Type B pancreatic cell (in vitro differentiated cells): ENCODE measurements at regions not wholly inside any gene's neighbourhood (a gene's known extent, or its start where the extent isn't known, plus 50 kb on each side); places are given as distances from the start of the nearest gene placed in this dataset.

ENCODE experiments used
- DNase-seq: peaks from one replicate; pipeline ENCODE4 v3.0.0; 2021; ENCODE audit warnings: mixed read lengths; ENCODE audit not compliant: unreplicated experiment; ENCODE audit errors: extremely low spot score
- H3K27ac Mint-ChIP-seq: 2 replicates; pipeline ENCODE4 v1.8.0; 2021; ENCODE audit warnings: mild to moderate bottlenecking, mixed read lengths
- H3K27me3 Mint-ChIP-seq: 2 replicates; pipeline ENCODE4 v1.8.0; 2021; ENCODE audit warnings: mixed read lengths
- H3K36me3 Mint-ChIP-seq: 2 replicates; pipeline ENCODE4 v1.8.0; 2021; ENCODE audit warnings: mixed read lengths
- H3K4me1 Mint-ChIP-seq: one replicate; pipeline ENCODE4 v1.8.0; 2021; ENCODE audit warnings: mixed read lengths; ENCODE audit not compliant: unreplicated experiment
- H3K4me3 Mint-ChIP-seq: 2 replicates; pipeline ENCODE4 v1.8.0; 2021; ENCODE audit warnings: mild to moderate bottlenecking, mixed read lengths
- H3K9me3 Mint-ChIP-seq: 2 replicates; pipeline ENCODE4 v1.8.0; 2021; ENCODE audit warnings: mixed read lengths
- TF ChIP-seq, protein P1 (sequence below): fragments of 200-600 bp; sonication (generic); conservative IDR thresholded peaks from 2 replicates; pipeline ENCODE4 v1.5.0; 2021; ENCODE audit warnings: antibody characterized with exemption, mild to moderate bottlenecking

DNA sequence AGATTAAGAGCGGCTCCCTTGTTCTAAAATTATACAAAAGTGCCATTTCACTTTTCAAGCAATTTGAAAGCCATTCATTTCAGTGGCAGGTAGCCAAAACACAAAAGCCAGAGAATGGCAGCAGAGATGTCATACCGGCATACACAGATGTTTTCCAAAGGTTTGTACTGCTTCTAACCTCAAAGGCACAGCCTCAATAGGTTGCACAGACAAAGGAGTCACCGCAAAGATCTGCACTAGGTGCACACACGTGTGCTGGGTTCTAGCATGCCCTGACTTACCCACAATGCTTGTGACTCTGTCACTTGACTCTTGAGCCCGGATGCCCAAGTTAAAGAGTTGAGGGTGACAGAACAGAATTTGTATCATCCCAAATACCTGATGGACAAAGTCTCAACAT, 448.9 kb upstream of the ADGRL2 start:
- H3K4me3 Mint-ChIP-seq = no peak overlapping the region
- no peaks in the 10 kb centered on the region for H3K4me1 Mint-ChIP-seq
- TF ChIP-seq, protein P1, sequence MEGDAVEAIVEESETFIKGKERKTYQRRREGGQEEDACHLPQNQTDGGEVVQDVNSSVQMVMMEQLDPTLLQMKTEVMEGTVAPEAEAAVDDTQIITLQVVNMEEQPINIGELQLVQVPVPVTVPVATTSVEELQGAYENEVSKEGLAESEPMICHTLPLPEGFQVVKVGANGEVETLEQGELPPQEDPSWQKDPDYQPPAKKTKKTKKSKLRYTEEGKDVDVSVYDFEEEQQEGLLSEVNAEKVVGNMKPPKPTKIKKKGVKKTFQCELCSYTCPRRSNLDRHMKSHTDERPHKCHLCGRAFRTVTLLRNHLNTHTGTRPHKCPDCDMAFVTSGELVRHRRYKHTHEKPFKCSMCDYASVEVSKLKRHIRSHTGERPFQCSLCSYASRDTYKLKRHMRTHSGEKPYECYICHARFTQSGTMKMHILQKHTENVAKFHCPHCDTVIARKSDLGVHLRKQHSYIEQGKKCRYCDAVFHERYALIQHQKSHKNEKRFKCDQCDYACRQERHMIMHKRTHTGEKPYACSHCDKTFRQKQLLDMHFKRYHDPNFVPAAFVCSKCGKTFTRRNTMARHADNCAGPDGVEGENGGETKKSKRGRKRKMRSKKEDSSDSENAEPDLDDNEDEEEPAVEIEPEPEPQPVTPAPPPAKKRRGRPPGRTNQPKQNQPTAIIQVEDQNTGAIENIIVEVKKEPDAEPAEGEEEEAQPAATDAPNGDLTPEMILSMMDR = no peak
- H3K27me3 Mint-ChIP-seq = peaks cover 4% of the 10 kb centered on the region
- no peak for DNase-seq
- no peaks in the 10 kb centered on the region for H3K36me3 Mint-ChIP-seq
- H3K27ac Mint-ChIP-seq = no peak overlapping the region
- H3K9me3 Mint-ChIP-seq = no peaks in the 10 kb centered on the region

DNA sequence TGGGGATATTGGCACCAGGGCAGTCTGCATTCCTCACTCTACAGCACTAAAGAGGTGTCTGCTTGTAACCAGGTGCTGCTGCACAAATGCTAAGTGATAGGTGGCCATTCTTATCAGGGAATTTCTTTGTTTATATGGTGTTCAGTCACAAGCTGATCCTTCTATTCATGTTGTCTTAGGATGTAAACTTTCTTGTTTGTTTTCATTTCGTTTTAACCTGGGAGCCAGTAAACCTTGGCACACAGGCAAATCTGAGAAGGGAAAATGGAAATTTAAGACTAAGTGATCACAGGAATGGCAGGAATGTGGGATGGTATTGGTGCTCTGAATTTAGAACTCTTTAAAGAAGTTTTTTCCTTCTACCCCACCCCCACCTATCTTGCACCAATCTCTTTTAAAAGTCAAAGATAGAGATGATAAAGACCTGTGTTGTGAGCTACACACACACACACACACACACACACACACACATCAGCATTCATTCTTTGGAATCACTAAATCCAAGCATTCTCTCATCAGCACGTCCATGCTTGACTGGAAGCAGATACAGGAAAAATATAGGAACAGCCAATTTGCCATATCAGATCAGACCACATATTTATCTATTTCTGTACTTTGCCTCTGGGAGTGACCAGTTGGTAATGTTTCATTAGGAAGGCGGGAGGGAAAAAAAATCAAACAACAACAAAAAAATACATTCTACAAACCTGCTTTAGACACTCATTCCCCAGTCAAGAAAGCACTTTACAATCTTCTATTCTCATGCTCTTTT, 451.4 kb upstream of the ADGRL2 start:
- Mint-ChIP-seq H3K27ac (no peak overlapping the region), H3K27me3 (peaks cover 3% of the 10 kb centered on the region), H3K36me3 (no peaks in the 10 kb centered on the region), H3K4me1 (no peaks in the 10 kb centered on the region), H3K9me3 (no peaks in the 10 kb centered on the region), H3K4me3 (no peak overlapping the region)
- TF ChIP-seq, protein P1 = no peak
- no peak for DNase-seq

DNA sequence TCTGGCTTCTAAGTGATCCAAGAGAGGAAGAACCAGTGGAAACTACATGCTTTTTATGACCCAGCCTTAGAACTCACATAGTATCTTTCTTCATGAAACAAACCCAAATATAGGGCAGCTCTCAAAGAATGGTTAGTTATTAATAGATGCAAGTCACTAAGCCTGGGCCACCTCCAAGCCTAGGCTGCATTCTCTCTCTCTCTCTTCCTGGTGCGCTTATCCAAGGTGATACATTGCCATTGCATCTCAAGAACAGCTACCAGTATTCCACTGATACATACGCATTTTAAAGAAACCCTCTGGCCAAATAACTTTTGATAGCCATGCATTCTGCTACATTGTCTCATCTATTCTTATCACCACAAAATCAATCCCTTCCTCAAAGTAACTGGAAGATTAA, 455.6 kb upstream of the ADGRL2 start:
- TF ChIP-seq, protein P1 = no peak

DNA sequence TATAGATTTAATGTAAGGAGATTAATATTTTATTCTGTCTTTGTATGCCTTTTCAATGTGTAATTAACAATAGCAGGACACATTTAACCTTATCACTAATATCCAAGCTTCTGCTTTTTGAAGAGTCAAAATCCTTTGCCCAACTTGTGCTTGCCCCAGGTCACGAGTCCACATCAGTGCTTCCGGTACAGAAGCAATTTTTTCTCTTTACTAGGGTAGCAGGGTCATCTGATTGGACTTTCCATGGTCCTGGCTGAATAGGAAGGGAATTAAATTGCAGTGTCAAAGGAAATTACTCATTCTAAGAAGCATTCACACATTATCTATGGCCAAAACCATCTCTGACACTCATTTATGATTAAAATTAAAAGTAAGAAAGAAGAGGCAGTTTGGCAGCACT, 460.5 kb upstream of the ADGRL2 start:
- TF ChIP-seq, protein P1 = no peak
- H3K27me3 Mint-ChIP-seq = no peaks in the 10 kb centered on the region
- no peak for DNase-seq
- no peak overlapping the region for H3K4me3 Mint-ChIP-seq
- no peaks in the 10 kb centered on the region for H3K4me1 Mint-ChIP-seq
- peaks cover 5% of the 10 kb centered on the region for H3K9me3 Mint-ChIP-seq
- no peak overlapping the region for H3K27ac Mint-ChIP-seq
- H3K36me3 Mint-ChIP-seq = no peaks in the 10 kb centered on the region

More for the DNA sequence above, 455.6 kb upstream of the ADGRL2 start:
- Mint-ChIP-seq H3K4me3 (no peak overlapping the region), H3K4me1 (no peaks in the 10 kb centered on the region), H3K36me3 (no peaks in the 10 kb centered on the region), H3K27ac (no peak overlapping the region), H3K27me3 (no peaks in the 10 kb centered on the region), H3K9me3 (no peaks in the 10 kb centered on the region)
- DNase-seq = no peak

DNA sequence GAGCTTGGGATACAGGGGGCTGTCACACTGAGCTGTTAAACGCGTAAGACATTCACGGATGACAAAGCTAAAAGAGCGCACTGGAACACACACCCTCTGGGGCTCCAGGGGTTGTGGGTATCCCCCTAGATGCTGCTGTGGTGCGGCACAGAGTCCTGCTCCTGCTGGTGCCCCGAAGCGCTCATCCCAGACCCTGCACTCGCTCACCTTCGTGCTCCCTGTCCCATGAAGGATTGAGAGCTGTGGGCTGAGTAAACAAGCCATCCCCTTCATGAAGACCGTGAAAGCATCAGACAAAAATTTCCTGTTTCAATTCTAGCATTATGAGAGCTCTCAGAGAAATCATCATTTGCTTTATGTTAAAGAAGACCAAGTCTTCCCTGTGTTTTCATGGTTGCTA, 463.5 kb upstream of the ADGRL2 start:
- Mint-ChIP-seq H3K27ac (no peak overlapping the region), H3K9me3 (peaks cover 5% of the 10 kb centered on the region), H3K27me3 (no peaks in the 10 kb centered on the region), H3K36me3 (no peaks in the 10 kb centered on the region), H3K4me3 (no peak overlapping the region), H3K4me1 (no peaks in the 10 kb centered on the region)
- no peak for DNase-seq
- TF ChIP-seq, protein P1 = no peak
